ENCODE measurements at regions not wholly inside any gene's neighbourhood (a gene's known extent, or its start where the extent isn't known, plus 50 kb on each side); places are given as distances from the start of the nearest gene placed in this dataset.

- H3K4me1 ChIP-seq (ENCODE audit: insufficient read depth, low read length) = no peaks in the 10 kb centered on the region
- H3K27me3 ChIP-seq (ENCODE audit: control insufficient read depth in 1 of 2, insufficient read depth in 2 of 2, low read length in 2 of 2) = peaks cover 0 to 2% of the 10 kb centered on the region in 2 experiments
- no peak overlapping the region for H3K27ac Mint-ChIP-seq
- TF ChIP-seq CTCF (IDR thresholded peaks at IDR 0.05) = no peak
- no peak for DNase-seq
- intact Hi-C loops (cut with DNase I, micrococcal nuclease) = no loop called here
- peaks cover 16% of the 10 kb centered on the region for H3K27me3 Mint-ChIP-seq
- no peak overlapping the region for H3K27ac ChIP-seq (ENCODE audit: low read depth in 1 of 2, low read length in 2 of 2)
- no peaks in the 10 kb centered on the region for H3K36me3 Mint-ChIP-seq (ENCODE audit: low read depth)
- H3K36me3 ChIP-seq (ENCODE audit: insufficient read depth, low read length) = no peaks in the 10 kb centered on the region
- H3K4me1 Mint-ChIP-seq (ENCODE audit: low read depth) = no peaks in the 10 kb centered on the region
- ChIA-PET POLR2A (no interaction called here), CTCF (no interaction called here)
- no peak overlapping the region for H3K4me3 Mint-ChIP-seq
- ATAC-seq (ENCODE audit: poor library complexity) = no peak
- H3K4me3 ChIP-seq (ENCODE audit: low read length) = no peak overlapping the region
- H3K9me3 Mint-ChIP-seq = no peaks in the 10 kb centered on the region
- no peaks in the 10 kb centered on the region for H3K9me3 ChIP-seq (ENCODE audit: control insufficient read depth in 1 of 2, insufficient read depth in 1 of 2, low read length in 2 of 2)
Measured at GRCh38 chr1:175861626-175862367, 118.4 kb upstream of the TNR start.

- peaks cover 23% of the 10 kb centered on the region for H3K27me3 Mint-ChIP-seq
- Histone ChIP-seq H3K9me3 (ENCODE audit: control insufficient read depth in 1 of 2, insufficient read depth in 1 of 2, low read length in 2 of 2) (no peaks in the 10 kb centered on the region), H3K27ac (ENCODE audit: low read depth in 1 of 2, low read length in 2 of 2) (no peak overlapping the region), H3K4me1 (ENCODE audit: insufficient read depth, low read length) (no peaks in the 10 kb centered on the region), H3K4me3 (ENCODE audit: low read length) (no peak overlapping the region), H3K36me3 (ENCODE audit: insufficient read depth, low read length) (no peaks in the 10 kb centered on the region), H3K27me3 (ENCODE audit: control insufficient read depth in 1 of 2, insufficient read depth in 2 of 2, low read length in 2 of 2) (peaks cover 2 to 9% of the 10 kb centered on the region in 2 experiments)
- no peaks in the 10 kb centered on the region for H3K36me3 Mint-ChIP-seq (ENCODE audit: low read depth)
- intact Hi-C loops (cut with DNase I, micrococcal nuclease) = no loop called here
- no peak overlapping the region for H3K4me3 Mint-ChIP-seq
- H3K27ac Mint-ChIP-seq = no peak overlapping the region
- ATAC-seq (ENCODE audit: poor library complexity) (no peak), DNase-seq (no peak)
- CTCF ChIA-PET = no interaction called here
- H3K9me3 Mint-ChIP-seq = no peaks in the 10 kb centered on the region
- POLR2A ChIA-PET = no interaction called here
- H3K4me1 Mint-ChIP-seq (ENCODE audit: low read depth) = no peaks in the 10 kb centered on the region
- TF ChIP-seq CTCF (IDR thresholded peaks at IDR 0.05) = no peak
Measured at GRCh38 chr1:175857756-175858155, 114.4 kb upstream of the TNR start.

GRCh38 chr1:175853681-175854080, 110.3 kb upstream of the TNR start:
- ChIA-PET CTCF (no interaction called here), POLR2A (no interaction called here)
- Mint-ChIP-seq H3K27me3 (peaks cover 30% of the 10 kb centered on the region), H3K36me3 (ENCODE audit: low read depth) (no peaks in the 10 kb centered on the region), H3K4me1 (ENCODE audit: low read depth) (no peaks in the 10 kb centered on the region), H3K9me3 (no peaks in the 10 kb centered on the region), H3K4me3 (no peak overlapping the region), H3K27ac (no peak overlapping the region)
- no peak for TF ChIP-seq CTCF (IDR thresholded peaks at IDR 0.05)
- Histone ChIP-seq H3K27ac (ENCODE audit: low read depth in 1 of 2, low read length in 2 of 2) (no peak overlapping the region), H3K9me3 (ENCODE audit: control insufficient read depth in 1 of 2, insufficient read depth in 1 of 2, low read length in 2 of 2) (no peaks in the 10 kb centered on the region), H3K4me3 (ENCODE audit: low read length) (no peak overlapping the region), H3K4me1 (ENCODE audit: insufficient read depth, low read length) (no peaks in the 10 kb centered on the region), H3K27me3 (ENCODE audit: control insufficient read depth in 1 of 2, insufficient read depth in 2 of 2, low read length in 2 of 2) (peaks cover 4 to 10% of the 10 kb centered on the region in 2 experiments), H3K36me3 (ENCODE audit: insufficient read depth, low read length) (no peaks in the 10 kb centered on the region)
- ATAC-seq (ENCODE audit: poor library complexity) = no peak
- no peak for DNase-seq
- intact Hi-C loops (cut with DNase I, micrococcal nuclease) = no loop called here
